GM12878 (cell line): ENCODE measurements at regions not wholly inside any gene's neighbourhood (a gene's known extent, or its start where the extent isn't known, plus 50 kb on each side); places are given as distances from the start of the nearest gene placed in this dataset.

ENCODE experiments used
- BRCA1 ChIP-seq: IDR thresholded peaks from 2 replicates; pipeline ENCODE4 v1.6.1; 2011; ENCODE audit warnings: low read depth, low read length, improper control_type of control experiment
- CHD1 ChIP-seq: IDR thresholded peaks from 2 replicates; pipeline ENCODE4 v1.6.1; 2012; ENCODE audit warnings: low read depth, low read length, improper control_type of control experiment
- CHD4 ChIP-seq: fragments of 200-600 bp; sonication (generic); IDR thresholded peaks from 2 replicates; pipeline ENCODE4 v1.6.1; 2016; ENCODE audit warnings: mild to moderate bottlenecking
- EED ChIP-seq: sonication (generic); IDR thresholded peaks from 2 replicates; pipeline ENCODE4 v1.6.1; 2016; ENCODE audit warnings: antibody characterized with exemption, low read depth
- EZH2 ChIP-seq: IDR thresholded peaks from 2 replicates; pipeline ENCODE4 v1.6.1; 2012; ENCODE audit warnings: low read depth, mild to moderate bottlenecking, control low read depth, inconsistent platforms, low read length, borderline replicate concordance; ENCODE audit not compliant: control insufficient read depth
- FOXK2 ChIP-seq: fragments of 450-650 bp; IDR thresholded peaks from 2 replicates; pipeline ENCODE4 v1.6.1; 2017; ENCODE audit warnings: mild to moderate bottlenecking, moderate library complexity
- GATAD2B ChIP-seq: fragments of 450-650 bp; conservative IDR thresholded peaks from 2 replicates; pipeline ENCODE4 v1.6.1; 2017; ENCODE audit warnings: low read depth, mild to moderate bottlenecking, moderate library complexity
- JUNB ChIP-seq: IDR thresholded peaks from 2 replicates; pipeline ENCODE4 v1.6.1; 2016; ENCODE audit warnings: antibody characterized with exemption, mild to moderate bottlenecking
- POLR2A ChIP-seq: IDR thresholded peaks from 2 replicates; pipeline ENCODE4 v1.6.1; 2011; ENCODE audit warnings: low read depth, mild to moderate bottlenecking, low read length
- TAF1 ChIP-seq: IDR thresholded peaks from 2 replicates; pipeline ENCODE4 v1.6.1; 2011; ENCODE audit warnings: mild to moderate bottlenecking, low read depth, low read length, borderline replicate concordance
- TF ChIP-seq, protein P1 (sequence below), 3 experiments: IDR thresholded peaks in 2 of 3; conservative IDR thresholded peaks in 1 of 3; 2 replicates each; pipeline ENCODE4 v1.5.1; 2011; ENCODE audit warnings: low read depth in 3 of 3, low read length in 3 of 3, mild to moderate bottlenecking in 3 of 3, control low read depth in 2 of 3, moderate library complexity in 2 of 3, inconsistent platforms in 1 of 3, mixed read lengths in 1 of 3; ENCODE audit not compliant: control insufficient read depth in 2 of 3, insufficient read depth in 1 of 3; ENCODE audit errors: extremely low read depth in 1 of 3
- TF ChIP-seq, protein P2 (sequence below): IDR thresholded peaks from 2 replicates; pipeline ENCODE4 v1.6.1; 2011; ENCODE audit warnings: low read depth, mild to moderate bottlenecking, low read length, moderate library complexity, borderline replicate concordance; ENCODE audit errors: extremely low read depth

- no peak for TF ChIP-seq EED
- TF ChIP-seq, protein P1, sequence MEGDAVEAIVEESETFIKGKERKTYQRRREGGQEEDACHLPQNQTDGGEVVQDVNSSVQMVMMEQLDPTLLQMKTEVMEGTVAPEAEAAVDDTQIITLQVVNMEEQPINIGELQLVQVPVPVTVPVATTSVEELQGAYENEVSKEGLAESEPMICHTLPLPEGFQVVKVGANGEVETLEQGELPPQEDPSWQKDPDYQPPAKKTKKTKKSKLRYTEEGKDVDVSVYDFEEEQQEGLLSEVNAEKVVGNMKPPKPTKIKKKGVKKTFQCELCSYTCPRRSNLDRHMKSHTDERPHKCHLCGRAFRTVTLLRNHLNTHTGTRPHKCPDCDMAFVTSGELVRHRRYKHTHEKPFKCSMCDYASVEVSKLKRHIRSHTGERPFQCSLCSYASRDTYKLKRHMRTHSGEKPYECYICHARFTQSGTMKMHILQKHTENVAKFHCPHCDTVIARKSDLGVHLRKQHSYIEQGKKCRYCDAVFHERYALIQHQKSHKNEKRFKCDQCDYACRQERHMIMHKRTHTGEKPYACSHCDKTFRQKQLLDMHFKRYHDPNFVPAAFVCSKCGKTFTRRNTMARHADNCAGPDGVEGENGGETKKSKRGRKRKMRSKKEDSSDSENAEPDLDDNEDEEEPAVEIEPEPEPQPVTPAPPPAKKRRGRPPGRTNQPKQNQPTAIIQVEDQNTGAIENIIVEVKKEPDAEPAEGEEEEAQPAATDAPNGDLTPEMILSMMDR (IDR thresholded peaks at IDR 0.05 in 2 of 3, conservative IDR thresholded peaks at IDR 0.05 in 1 of 3; ENCODE audit: control insufficient read depth in 2 of 3, extremely low read depth in 1 of 3, insufficient read depth in 1 of 3, low read depth in 3 of 3, low read length in 3 of 3), result no peak
- TF ChIP-seq POLR2A, result no peak
- TF ChIP-seq CHD4, result no peak
- TF ChIP-seq, protein P2, sequence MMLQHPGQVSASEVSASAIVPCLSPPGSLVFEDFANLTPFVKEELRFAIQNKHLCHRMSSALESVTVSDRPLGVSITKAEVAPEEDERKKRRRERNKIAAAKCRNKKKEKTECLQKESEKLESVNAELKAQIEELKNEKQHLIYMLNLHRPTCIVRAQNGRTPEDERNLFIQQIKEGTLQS, result no peak
- TF ChIP-seq EZH2, result no peak
- TF ChIP-seq BRCA1, result no peak
- no peak for TF ChIP-seq CHD1
- no peak for TF ChIP-seq GATAD2B
- no peak for TF ChIP-seq JUNB
- no peak for TF ChIP-seq FOXK2
- no peak for TF ChIP-seq TAF1
These were observed 476.6 kb downstream of the SETD4 start for GRCh38 chr21:35583566-35584216.
